HuH-7 (cell line): ENCODE measurements at regions not wholly inside any gene's neighbourhood (a gene's known extent, or its start where the extent isn't known, plus 50 kb on each side); places are given as distances from the start of the nearest gene placed in this dataset.
A peak's percentile ranks its signal among the peaks of the same experiment; 100 is the strongest.

Experiments used
- DNase-seq: peaks from one replicate; pipeline ENCODE4 v3.0.0; 2011; ENCODE audit warnings: low spot score

- DNase-seq: no peak
Observed at GRCh38 chr16:48487287-48487686, 102.1 kb upstream of the SIAH1 start.

- DNase-seq: no peak
Observed at GRCh38 chr16:48481772-48482171, 96.6 kb upstream of the SIAH1 start.

DNA sequence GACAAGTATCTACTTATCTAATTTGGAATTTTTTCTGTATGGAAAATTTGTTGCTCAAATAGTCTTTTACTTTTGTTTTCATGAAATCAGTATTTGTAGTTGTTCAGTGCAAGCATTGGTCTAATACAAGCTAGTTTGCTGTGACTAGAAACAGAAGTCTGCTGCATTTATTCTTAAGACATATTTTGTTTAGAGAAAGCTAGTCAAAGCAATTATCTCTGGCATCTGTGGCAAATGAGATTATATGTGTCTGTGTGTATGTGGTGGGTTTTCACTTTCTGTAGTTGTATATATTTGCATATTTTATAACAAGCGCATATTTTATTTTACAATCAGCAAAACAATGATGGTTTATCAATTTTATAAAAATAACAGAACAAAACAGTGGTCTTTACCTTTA is 96.0 kb upstream of the SIAH1 start:
- DNase-seq: no peak

GRCh38 chr16:48479955-48480354 is 94.7 kb upstream of the SIAH1 start:
- no peak for DNase-seq

GRCh38 chr16:48479329-48479728 is 94.1 kb upstream of the SIAH1 start:
- no peak for DNase-seq

- DNase-seq: no peak
Observed at GRCh38 chr16:48478393-48478792, 93.2 kb upstream of the SIAH1 start.

DNA sequence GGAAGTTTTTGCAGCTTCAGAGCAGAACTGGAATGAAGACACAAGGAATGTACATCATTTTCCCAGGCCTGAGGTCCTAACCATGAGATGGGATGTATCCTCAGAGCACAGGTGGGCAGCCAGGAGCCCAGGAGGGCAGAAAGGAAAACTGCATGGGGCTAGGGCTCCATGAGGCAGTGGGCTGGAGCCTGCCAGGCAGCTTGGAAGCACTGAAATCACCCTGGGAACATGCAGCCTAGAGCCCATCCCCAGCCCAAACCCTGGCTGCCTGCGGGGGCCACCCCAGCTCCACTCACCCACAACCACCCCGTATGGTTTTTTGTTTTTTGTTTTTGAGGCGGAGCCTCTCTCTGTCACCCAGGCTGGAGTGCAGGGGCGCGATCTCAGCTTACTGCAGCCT is 86.2 kb upstream of the SIAH1 start:
- no peak for DNase-seq

- DNase-seq: no peak
Observed at GRCh38 chr16:48462106-48462740, 77.0 kb upstream of the SIAH1 start.

DNA sequence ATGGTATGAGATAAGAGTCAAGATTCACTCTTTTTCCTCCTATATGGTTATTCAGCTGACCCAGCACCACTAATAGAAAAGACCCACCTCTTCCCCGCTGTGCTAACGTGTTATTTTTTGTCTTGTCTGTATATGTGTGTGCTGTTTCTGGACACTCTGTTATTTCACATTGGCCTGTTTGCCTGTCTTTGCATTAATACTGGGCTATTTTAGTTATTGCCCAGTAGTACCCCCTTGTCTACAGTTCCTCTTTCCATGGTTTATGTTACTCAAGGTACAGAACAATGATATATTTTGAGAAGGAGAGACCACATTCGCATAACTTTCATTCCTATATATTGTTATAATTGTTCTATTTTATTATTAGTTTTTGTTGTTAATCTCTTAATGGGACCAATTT is 74.0 kb upstream of the SIAH1 start:
- no peak for DNase-seq

DNA sequence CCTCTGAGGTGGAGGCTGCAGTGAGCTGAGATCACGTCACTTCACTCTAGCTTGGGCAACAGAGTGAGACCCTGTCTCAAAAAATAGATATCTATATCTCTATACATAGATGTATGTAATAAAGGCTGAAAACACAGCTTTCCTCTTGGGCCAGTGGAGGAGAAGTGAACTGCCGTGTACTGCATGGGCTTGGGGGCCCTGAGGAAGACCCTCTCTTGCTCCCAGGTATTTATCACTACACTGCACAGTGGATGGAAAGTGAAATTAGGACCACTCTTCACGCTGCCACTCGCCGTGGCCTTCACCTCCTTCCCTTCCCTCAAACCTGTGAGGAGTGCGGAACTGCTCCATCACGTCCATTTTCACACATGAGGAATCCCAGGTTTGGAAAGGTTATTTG is 68.8 kb upstream of the SIAH1 start:
- DNase-seq: no peak

GRCh38 chr16:48452991-48453760 is 68.0 kb upstream of the SIAH1 start:
- no peak for DNase-seq

DNA sequence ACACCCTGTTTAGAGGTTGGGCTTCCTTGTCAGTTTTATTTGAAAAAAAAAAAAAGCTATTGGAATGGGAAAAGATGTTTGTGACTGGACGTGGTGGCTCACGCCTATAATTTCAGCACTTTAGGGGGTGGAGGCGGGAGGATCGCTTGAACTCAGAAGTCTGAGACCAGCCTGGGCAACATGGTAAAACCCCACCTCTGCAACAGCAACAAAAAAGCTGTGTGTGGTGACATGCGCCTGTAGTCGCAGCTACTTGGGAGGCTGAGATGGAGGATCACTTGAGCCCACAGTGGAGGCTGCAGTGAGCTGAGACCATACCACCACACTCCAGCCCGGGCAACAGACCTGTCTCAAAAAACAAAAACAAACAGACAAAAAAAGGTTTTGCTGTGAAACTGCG is 66.1 kb upstream of the SIAH1 start:
- no peak for DNase-seq

DNA sequence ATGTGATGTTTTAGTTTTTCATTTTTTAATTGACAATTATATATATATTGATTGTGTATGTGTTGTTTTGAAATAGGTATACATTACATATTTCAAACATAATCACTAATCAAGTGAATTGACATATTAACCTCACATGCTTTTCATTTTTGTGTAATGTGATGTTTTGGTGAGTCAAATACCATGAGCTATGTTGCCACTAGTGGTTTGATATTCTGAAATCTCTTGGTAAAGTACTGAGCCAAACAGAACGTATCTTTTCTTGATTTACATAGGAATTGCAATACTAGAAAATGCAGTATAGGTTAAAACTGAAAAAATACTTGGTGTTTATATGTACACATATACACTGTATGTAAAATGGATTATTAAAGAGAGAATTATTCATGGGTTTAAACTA is 65.2 kb upstream of the SIAH1 start:
- DNase-seq: no peak

DNA sequence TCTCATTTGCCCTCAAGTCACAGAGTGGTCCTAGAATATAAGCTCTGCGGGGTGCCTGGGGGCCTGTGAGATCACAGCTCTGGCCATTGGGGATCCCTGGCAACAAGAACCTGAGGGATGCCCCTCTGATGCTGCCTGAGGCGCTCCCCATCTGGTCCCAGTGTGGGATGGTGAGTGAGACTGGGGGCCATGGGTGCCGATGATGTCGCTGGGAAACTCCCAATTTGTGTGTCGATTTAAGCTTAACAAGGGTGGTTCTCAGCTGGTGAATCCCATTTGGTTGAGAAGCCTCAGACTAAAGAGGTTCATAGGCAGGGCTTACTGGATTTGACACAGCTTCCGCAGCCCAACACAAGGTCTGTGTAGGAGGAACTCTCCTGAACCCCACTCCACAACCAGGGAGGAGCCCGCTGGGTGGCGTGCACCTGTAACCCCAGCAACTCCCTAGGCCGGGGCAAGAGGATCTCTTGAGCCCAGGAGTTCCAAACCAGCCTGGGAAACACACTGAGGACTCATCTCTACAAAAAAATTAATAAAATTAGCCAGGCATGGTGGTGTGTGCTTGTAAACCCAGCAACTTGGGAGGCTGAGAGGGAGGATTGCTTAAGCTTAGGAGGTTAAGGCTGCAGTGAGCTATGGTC is 63.7 kb upstream of the SIAH1 start:
- DNase-seq: no peak

DNA sequence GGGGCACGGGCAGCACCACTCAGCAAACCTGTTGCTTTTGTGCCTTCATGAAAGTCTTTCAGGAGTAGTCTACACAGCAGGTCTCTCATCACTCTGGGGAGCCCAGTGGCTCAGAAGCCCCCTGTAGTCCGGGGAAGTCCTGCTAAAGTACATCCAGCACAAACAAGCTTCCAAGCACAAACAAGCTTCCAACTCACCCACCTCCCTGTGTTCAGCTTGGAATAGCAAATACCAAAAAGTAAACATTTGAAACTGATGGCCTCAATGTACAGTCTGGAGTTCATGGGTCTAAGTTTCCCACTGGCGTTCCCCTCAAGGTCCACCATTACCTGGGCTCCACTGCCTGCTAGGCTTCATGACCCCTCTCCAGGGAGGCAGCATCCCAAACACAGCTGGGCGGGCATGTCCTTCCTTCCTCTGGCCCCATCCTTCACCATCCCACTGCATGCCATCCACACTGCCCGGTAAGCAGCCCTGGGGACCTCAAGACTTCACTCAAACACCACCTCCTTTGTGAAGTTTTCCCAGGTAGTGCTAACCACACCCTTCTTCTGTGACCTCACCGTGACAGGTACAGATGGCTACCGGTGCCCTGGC is 62.8 kb upstream of the SIAH1 start:
- DNase-seq: no peak

- no peak for DNase-seq
Observed at GRCh38 chr16:48447428-48447827, 62.2 kb upstream of the SIAH1 start.

DNA sequence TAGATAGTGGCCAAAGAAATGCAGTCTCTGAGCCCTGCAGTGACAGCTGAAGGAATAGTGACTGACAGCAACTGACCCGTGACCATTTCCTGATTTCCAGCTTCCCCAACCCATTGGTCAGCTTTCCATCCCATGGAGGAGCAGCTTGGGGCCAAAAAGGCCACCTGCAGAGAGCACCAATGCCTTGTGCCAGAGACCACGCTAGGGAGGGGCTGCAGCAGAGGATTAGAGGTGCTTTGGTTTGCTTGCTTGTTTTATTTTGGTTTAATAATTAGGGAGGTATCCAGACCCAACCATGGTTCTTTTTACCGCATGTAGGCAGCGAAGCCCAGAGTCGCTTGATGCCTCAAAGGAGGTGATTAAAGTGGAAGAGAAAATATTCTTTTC is 61.3 kb upstream of the SIAH1 start:
- no peak for DNase-seq

DNA sequence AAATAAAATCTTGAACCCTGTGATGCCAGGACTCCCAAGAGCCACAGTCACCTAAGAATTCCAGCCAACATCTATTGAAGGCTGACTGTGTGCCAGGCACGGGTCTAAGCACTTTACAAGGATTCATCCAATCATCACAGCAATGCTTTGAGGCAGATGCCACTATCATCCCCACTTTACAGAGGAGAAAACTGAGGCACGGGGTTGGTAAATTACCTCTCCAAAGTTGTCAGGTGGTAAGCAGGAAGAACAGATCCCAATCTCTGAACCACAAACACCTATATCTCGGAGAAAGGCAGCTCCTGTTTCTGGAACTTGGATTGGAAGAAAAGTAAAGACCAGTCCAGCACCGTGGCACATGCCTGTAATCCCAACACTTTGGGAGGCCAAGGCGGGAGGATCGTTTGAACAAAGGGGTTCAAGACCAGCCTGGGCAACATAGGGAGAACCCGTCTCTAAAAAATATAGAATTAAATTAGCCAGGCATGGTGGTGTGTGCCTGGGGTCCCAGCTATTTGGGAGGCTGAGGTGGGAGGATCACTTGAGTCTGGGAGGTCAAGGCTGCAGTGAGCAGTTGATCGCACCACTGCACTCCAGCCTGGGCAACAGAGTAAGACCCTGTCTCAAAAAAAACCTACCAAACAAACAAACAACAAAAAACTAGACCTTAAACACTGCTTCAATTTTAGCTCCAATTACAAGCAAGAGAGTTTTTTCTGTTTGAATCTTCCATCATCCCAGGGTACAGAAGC is 60.7 kb upstream of the SIAH1 start:
- DNase-seq: no peak

- no peak for DNase-seq
Observed at GRCh38 chr16:48444574-48444973, 59.4 kb upstream of the SIAH1 start.

GRCh38 chr16:48442379-48442778 is 57.2 kb upstream of the SIAH1 start:
- DNase-seq: no peak

DNA sequence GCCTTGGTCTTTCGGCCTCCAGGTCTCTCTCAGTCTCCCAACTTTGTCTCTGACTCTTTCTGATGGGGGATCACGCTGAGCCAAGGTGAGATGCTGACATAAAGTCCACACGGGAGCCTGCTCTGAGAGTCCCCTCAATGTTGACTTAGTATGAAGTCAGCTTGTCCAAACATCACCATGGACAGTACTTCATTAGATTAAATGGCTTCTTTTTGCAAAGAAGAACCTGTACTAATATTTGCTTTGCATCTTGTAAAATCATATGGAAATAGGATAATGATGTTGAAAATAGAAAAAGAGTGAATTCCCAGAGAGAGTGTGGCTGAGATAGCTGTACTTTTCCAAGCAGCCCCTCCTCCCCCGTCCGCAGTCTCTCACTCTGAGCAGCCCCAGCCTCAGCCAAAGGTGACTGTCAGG is 56.7 kb upstream of the SIAH1 start:
- DNase-seq: peak; percentile 50

DNA sequence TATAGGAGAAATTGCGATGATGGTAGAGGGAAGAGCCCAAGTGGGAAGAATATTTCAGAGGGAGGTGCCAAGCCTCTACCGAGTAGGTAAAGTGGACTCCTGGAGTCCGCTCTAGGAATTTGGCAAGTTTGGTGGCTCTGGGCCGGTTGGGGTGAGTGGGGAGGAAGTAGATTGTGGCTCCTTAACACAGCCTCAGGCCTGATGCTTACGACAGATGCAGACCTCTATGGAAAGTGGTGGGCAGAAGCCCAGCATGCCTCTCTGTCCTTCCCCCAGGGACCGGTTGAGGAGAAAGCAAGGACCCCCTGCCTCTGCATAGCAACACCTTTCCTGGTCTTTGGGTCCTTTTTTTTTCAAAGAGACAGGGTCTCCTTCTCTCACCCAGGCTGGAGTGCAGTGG is 55.9 kb upstream of the SIAH1 start:
- no peak for DNase-seq
